Activated CD4-positive, alpha-beta T cell treated with anti-CD3 and anti-CD28 coated beads for 48 hours (primary cell): ENCODE measurements at regions not wholly inside any gene's neighbourhood (a gene's known extent, or its start where the extent isn't known, plus 50 kb on each side); places are given as distances from the start of the nearest gene placed in this dataset.
"Not testable (repeated sequence)": the region's sequence is repeated elsewhere in the genome, so short reads cannot be mapped to it uniquely, and the experiment has no call there.

Experiments
- DNase-seq: peaks from one replicate; pipeline ENCODE4 v3.0.0-alpha.2; 2020

DNA sequence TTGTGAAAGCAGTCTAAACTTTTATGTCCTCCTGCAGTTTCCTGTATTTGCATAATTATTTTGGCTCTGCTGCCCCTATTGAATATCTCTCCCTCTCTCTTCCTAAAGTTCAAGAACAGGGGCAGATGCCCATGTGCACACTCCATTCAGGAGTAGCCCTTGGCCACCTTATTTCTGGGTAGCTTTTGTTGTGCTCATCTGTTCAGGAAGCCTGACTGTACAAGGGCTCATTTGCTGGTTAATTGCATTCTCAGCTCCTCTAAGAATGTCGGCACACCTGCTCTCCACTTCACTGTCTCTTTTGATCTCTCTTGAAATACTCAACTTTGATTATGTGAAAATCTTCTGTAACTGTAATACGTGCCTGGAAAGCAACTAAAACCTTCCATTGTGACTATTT is 1378.8 kb upstream of the CDH8 start:
- DNase-seq = no peak

DNA sequence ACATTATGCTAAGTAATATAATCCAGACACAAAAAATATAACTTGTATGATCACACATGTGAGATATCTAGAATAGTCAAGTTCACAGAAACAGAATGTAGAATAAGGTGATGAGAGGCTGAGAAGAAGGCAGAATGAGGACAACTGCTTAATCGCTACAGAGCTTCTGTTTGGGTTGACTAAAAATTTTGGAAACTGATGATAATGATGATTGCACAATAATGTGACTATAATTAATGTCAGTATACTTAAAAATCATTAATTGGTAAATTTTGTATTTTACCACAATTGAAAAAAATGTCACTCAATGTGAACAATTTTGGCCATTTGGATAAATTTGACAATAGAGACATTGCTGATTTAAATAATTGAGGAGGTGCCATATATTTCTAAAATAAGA is 1374.4 kb upstream of the CDH8 start:
- DNase-seq = no peak

- DNase-seq = no peak
Measured at GRCh38 chr16:63403792-63404191, 1367.6 kb upstream of the CDH8 start.

DNA sequence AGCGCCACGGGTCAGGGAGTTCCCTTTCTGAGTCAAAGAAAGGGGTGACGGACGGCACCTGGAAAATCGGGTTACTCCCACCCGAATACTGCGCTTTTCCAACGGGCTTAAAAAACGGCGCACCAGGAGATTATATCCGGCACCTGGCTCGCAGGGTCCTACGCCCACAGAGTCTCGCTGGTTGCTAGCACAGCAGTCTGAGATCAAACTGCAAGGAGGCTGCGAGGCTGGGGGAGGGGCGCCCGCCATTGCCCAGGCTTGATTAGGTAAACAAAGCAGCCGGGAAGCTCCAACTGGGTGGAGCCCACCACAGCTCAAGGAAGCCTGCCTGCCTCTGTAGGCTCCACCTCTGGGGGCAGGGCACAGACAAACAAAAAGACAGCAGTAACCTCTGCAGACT is 1352.0 kb upstream of the CDH8 start:
- not testable (repeated sequence) for DNase-seq

GRCh38 chr16:63385714-63386432 is 1349.6 kb upstream of the CDH8 start:
- DNase-seq = no peak

DNA sequence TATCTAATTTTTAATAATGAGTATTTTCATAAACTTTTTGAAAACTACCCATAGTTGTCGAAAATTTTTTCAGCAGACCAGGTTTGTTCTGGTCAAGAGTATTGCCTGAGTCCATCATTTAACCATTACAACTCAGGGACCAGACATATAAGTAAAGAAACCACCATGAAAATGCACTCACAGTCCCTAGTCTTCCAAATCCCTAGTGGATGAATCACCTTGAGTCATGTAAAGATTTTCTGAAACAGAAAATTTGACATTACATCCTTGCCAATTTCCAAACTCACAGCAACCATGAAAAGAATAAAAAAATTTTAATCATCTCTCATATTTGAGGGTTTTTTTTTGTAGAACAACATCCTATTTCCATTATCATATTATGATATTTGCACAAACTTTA is 1337.5 kb upstream of the CDH8 start:
- no peak for DNase-seq

DNA sequence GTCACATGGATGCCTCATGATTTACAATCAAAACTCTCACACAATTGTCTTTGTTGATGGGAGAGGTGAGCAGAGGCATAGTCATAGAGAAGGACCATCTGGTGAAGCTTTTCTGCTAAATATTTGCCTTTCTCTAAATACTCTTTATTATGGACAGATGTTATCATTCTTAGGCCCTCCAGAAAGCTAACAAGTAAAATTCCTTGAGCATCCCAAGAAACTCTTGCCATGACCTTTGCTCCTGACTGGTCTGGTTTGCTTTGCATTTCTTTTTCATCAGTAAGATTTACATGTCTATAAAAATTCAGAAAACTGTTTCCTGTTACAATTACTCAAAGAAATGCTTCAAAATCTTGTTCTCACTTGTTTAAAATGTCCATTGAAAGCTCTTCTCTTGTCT is 1336.6 kb upstream of the CDH8 start:
- no peak for DNase-seq

DNA sequence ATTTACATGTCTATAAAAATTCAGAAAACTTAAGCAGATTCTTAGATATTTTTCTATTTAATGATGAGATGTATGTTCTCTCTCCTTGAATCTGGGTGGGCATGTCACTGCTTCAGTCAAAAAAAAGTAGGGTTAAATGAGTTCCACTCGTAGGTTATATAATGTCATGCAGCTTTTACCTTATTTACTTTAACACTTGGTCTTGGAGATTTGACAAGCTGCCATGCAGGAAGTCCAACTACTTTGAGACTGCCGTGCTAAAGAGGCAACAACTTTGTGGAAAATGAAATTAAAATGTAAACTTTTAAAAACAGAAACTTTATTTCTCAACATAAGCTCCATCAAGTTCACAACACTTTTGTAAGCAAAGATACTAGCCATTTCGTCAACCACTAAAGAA is 1336.0 kb upstream of the CDH8 start:
- no peak for DNase-seq

DNA sequence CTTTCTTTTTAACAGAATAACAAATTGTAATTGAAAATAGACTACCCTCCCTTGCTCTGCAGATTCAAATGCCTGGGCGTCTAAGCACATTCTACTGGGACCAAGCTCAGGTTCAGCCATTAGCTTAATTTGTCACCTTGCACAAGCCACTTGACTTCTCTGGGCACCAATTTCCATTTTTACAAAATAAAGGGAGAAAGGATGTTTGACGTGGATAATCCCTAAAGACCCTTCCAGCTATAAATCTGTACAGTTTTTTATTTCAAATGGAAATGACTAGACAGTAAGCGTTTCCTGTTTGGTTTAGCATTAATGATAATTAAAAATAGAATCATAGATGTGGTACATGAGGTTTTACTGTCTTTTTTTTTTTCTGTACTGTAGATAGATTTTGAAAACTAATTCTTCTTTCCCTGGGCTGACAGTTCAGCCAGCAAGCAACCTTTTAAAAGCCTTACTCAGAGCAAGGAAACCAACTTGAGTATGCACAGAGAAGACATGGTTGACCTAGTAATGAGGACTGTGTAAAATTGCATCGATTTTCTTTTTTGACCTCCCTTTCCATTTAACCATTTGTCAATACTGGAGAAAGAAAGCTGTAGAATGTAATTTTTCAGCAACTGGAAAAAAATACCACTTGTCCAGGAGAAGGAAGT is 1329.5 kb upstream of the CDH8 start:
- DNase-seq = no peak

- no peak for DNase-seq
Measured at GRCh38 chr16:63363738-63364137, 1327.5 kb upstream of the CDH8 start.

GRCh38 chr16:63361032-63361624 is 1324.9 kb upstream of the CDH8 start:
- no peak for DNase-seq

GRCh38 chr16:63349961-63350360 is 1313.7 kb upstream of the CDH8 start:
- DNase-seq = no peak

GRCh38 chr16:63346000-63346399 is 1309.8 kb upstream of the CDH8 start:
- no peak for DNase-seq

DNA sequence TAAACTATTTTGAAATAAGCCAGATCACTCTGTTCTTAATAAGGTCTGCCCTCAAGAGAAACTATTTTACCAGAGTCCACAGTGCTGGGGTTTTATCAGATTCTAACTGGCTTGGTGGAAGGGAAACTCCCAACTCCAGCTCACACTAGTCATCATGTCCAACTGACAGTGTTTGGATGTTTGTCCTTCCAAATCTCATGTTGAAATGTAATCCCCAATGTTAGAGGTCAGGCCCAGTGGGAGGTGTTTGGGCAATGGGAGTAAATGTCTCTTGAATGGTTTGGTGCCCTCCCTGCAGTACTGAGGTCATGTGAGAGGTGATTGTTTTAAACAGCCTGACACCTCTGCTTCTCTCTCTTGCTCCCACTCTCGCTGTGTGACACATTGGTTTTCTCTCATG is 1301.0 kb upstream of the CDH8 start:
- DNase-seq = no peak

- no peak for DNase-seq
Measured at GRCh38 chr16:63331111-63331510, 1294.9 kb upstream of the CDH8 start.

- no peak for DNase-seq
Measured at GRCh38 chr16:63326736-63327339, 1290.6 kb upstream of the CDH8 start.

GRCh38 chr16:63323722-63324705 is 1287.8 kb upstream of the CDH8 start:
- no peak for DNase-seq

DNA sequence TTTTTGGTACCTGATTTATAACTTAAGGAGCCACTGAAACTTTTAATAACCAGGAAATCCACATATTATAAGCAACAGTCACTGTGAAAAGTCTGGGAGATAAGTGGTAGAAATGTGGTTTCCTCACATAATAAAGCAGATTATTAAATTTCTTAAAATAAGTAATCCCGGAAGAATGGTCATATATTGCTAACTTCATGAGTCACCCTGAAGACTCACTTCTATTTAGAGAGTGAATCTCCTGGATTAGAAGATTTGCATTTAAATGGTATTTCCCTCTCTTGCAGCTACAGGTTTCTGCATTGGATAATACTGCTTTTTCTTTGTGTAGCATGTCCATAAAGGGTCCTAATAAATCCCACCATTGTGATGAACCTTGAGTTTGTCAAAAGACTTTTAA is 1286.8 kb upstream of the CDH8 start:
- DNase-seq = no peak

DNA sequence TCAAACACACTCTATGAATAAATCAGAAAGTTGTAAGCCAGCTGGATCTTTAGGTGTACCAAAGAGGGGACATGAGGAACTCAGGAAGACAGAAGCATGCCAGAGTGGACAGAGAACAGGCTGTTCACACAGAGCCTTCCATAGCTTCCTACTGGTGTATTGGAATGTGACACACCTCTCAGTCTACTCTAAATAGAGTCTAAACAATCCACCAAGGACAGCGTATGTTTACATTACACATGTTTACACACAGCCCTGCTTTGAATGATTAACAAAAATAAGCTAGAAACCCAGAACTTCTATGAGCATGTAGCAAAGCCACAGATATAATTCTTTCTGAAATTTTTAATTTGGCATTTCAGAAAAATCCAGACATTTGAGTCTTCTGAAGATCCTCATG is 1279.0 kb upstream of the CDH8 start:
- no peak for DNase-seq

GRCh38 chr16:63312346-63312745 is 1276.1 kb upstream of the CDH8 start:
- DNase-seq = no peak

DNA sequence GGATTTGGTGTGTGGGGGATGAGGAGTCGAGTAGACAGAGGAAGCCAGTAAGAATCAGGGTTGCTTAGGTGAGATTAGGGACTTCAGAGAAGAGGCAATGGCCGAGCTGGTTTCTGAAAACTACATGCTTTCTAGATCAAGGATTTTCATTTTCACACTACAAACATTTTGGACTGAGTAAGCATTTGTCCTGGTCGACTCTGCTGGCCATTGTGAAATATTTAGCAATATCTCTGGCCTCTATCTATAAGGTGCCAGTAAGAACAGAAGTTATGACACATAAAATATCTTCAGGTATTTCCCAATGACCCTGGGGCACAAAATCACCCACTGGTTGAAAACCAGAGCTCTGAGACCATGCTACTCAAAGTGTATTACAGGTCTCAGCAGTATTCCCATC is 1275.1 kb upstream of the CDH8 start:
- DNase-seq = no peak

DNA sequence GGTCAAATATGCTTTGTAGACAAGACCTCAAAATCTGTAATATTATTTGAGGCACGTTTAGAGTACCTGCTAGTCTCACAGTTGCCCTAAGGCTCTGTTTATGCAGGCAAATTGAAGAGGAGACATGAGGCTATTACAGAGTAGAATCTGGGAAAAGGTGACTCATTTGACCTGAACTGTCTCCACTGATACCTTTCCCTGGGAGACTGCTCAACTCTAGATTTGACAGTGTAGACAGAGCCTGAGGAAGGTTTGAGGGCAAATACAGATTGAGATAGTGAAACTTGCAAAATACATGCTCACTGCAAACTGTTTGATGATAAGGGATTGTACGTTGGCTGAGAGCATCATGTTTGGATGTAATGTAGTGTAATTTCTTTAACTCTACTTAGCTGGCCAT is 1266.6 kb upstream of the CDH8 start:
- DNase-seq = no peak

DNA sequence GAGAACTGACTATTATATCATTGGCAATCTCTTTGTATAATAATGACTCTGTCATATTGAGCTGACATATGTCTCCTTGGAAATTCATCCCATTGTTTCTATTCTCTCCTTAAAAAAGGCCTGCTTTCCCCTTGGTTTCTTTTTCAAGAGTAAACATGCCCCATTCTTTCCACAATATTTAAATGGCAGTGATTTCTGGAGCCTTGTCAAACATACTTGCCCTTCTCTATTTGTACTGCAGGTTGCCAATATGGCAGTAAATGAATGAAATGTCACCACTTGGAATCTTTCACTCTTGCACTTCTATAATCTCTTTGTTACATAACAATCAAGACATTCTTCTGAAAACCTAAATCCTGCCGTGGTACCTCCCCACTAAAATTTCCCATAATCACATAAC is 1265.1 kb upstream of the CDH8 start:
- DNase-seq = no peak
